ENCODE measurements at regions not wholly inside any gene's neighbourhood (a gene's known extent, or its start where the extent isn't known, plus 50 kb on each side); places are given as distances from the start of the nearest gene placed in this dataset.
"Not testable (repeated sequence)": the region's sequence is repeated elsewhere in the genome, so short reads cannot be mapped to it uniquely, and the experiment has no call there.

- no peak for DNase-seq (ENCODE audit: low spot score)
- no peak for TF ChIP-seq CTCF (IDR thresholded peaks at IDR 0.05; ENCODE audit: extremely low read depth, missing control alignments)
Measured at GRCh38 chr7:118861581-118861980, 637.1 kb downstream of the ANKRD7 start.

GRCh38 chr7:118862740-118863139 lies 638.2 kb downstream of the ANKRD7 start:
- TF ChIP-seq CTCF (IDR thresholded peaks at IDR 0.05; ENCODE audit: extremely low read depth, missing control alignments) = no peak
- DNase-seq (ENCODE audit: low spot score) = no peak

- DNase-seq (ENCODE audit: low spot score) = no peak
- no peak for TF ChIP-seq CTCF (IDR thresholded peaks at IDR 0.05; ENCODE audit: extremely low read depth, missing control alignments)
Measured at GRCh38 chr7:118863966-118864365, 639.5 kb downstream of the ANKRD7 start.

- DNase-seq (ENCODE audit: low spot score) = no peak
- TF ChIP-seq CTCF (IDR thresholded peaks at IDR 0.05; ENCODE audit: extremely low read depth, missing control alignments) = no peak
Measured at GRCh38 chr7:118867860-118868259, 643.4 kb downstream of the ANKRD7 start.

- not testable (repeated sequence) for DNase-seq (ENCODE audit: low spot score)
Measured at GRCh38 chr7:118869141-118869540, 644.6 kb downstream of the ANKRD7 start.

GRCh38 chr7:118870187-118870586 lies 645.7 kb downstream of the ANKRD7 start:
- no peak for DNase-seq (ENCODE audit: low spot score)
- no peak for TF ChIP-seq CTCF (IDR thresholded peaks at IDR 0.05; ENCODE audit: extremely low read depth, missing control alignments)

- no peak for TF ChIP-seq CTCF (IDR thresholded peaks at IDR 0.05; ENCODE audit: extremely low read depth, missing control alignments)
- DNase-seq (ENCODE audit: low spot score) = no peak
Measured at GRCh38 chr7:118872568-118872967, 648.1 kb downstream of the ANKRD7 start.

GRCh38 chr7:118877187-118877586 lies 652.7 kb downstream of the ANKRD7 start:
- no peak for TF ChIP-seq CTCF (IDR thresholded peaks at IDR 0.05; ENCODE audit: extremely low read depth, missing control alignments)
- no peak for DNase-seq (ENCODE audit: low spot score)
